ENCODE measurements at regions not wholly inside any gene's neighbourhood (a gene's known extent, or its start where the extent isn't known, plus 50 kb on each side); places are given as distances from the start of the nearest gene placed in this dataset.

DNA sequence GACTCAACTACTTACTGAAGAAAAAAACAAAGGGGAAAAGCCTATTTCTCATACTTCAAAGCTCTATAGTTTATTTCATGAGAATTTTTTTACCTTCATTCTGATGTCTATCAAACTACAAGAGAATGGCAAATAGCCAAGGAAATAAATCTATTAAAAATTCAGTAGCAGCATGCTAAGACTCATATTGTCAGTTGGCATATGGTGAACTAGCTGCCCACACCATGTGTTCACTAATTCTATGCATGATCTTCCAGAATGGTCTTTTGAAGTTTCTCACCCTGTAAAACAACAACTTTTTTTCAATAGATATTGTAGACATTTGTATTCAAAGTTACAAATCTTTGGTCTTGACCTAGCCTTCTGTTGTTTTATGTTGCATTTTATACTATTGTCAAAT is 386.2 kb downstream of the RSL24D1 start:
- TF ChIP-seq, protein P1, sequence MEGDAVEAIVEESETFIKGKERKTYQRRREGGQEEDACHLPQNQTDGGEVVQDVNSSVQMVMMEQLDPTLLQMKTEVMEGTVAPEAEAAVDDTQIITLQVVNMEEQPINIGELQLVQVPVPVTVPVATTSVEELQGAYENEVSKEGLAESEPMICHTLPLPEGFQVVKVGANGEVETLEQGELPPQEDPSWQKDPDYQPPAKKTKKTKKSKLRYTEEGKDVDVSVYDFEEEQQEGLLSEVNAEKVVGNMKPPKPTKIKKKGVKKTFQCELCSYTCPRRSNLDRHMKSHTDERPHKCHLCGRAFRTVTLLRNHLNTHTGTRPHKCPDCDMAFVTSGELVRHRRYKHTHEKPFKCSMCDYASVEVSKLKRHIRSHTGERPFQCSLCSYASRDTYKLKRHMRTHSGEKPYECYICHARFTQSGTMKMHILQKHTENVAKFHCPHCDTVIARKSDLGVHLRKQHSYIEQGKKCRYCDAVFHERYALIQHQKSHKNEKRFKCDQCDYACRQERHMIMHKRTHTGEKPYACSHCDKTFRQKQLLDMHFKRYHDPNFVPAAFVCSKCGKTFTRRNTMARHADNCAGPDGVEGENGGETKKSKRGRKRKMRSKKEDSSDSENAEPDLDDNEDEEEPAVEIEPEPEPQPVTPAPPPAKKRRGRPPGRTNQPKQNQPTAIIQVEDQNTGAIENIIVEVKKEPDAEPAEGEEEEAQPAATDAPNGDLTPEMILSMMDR (conservative IDR thresholded peaks at IDR 0.05; ENCODE audit: low read depth, low read length) = no peak
- H3K4me3 ChIP-seq (ENCODE audit: low read depth, low read length) = no peak overlapping the region
- no peak for DNase-seq (ENCODE audit: low read depth)

DNA sequence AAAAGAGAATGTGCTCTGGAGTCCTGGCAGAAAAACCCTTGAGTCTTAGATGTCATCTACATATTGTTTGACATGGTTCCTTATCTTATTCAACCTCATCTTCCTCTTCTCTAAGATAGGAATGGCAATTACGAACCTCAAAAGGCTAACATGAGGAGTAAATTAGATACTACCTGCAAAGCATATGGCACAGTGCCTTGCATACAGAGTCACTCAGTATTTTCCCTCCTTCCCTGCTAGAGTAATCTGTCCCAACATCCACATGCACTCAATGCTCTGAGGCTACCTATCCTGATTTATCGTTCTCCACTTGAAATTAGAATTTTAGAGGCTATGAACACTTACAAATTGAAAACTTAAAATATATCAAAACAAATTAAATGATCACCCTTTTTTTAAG is 386.7 kb downstream of the RSL24D1 start:
- no peak overlapping the region for H3K4me3 ChIP-seq (ENCODE audit: low read depth, low read length)
- TF ChIP-seq, protein P1 (conservative IDR thresholded peaks at IDR 0.05; ENCODE audit: low read depth, low read length) = no peak
- DNase-seq (ENCODE audit: low read depth) = no peak

DNA sequence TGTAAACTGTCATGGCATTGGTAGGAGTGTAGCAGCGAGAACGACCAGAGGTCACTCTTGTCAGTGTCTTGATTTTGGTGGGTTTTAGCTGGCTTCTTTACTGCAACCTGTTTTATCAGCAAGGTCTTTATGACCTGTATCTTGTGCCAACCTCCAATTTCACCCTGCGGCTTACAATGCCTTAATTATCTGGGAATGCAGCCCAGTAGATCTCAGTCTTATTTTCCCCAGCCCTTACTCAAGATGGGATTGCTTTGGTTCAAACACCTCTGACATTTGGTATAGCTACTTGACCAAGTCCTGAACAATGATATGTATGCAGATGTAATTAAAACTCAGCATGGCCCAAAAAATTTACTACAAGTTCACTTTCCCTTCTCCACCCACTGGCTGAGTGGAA is 388.4 kb downstream of the RSL24D1 start:
- H3K4me3 ChIP-seq (ENCODE audit: low read depth, low read length) = no peak overlapping the region
- TF ChIP-seq, protein P1 (conservative IDR thresholded peaks at IDR 0.05; ENCODE audit: low read depth, low read length) = no peak
- no peak for DNase-seq (ENCODE audit: low read depth)

DNA sequence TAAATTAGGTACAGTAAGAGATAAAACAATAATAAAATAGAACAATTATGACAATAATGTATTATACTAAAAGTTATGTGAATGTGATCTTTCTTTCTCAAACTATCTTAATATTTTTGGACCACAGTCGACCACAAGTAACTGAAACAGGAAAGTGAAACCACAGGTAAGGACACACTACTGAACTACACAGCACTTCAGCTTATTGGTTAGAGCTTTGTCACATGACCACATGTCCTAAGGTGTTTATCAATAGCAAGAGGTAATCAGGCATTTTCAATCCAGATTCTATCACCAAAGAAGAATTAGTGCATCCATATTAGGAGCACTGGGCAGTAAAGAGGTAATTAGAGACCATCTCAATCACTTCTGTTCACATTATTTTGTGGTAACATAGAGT is 392.8 kb downstream of the RSL24D1 start:
- TF ChIP-seq, protein P1 (conservative IDR thresholded peaks at IDR 0.05; ENCODE audit: low read depth, low read length) = no peak
- DNase-seq (ENCODE audit: low read depth) = no peak

DNA sequence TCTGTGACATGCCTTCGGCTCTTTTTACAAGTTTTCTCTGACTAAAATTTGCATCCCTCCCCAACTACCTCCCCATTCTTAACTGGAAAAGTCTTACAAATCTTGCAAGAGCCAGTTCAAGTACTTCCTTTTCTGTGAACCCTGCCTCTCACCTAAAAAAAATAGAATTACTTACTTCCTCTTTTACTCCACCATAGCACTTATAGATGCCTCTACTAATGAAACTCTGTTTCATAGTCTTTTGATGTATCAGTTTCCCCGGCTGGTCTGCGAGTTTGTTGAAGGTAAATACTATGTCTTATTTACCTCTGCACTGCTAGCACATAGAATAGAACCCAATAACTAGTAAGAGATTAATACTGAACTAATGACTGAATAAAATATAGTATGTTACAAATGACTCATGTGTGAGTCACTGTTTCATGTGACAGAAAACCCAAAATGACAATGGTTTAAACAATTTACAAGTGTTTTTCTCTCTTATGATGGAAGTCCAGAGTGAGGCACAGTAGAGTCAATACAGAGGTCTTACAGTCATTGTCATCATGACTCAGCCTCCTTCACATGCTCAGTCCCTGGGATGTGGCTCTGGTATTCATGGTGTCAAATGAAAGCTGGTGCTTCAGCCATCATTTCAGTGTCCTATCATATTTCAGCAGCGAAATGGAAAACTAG is 393.5 kb downstream of the RSL24D1 start:
- no peak overlapping the region for H3K4me3 ChIP-seq (ENCODE audit: low read depth, low read length)
- TF ChIP-seq, protein P1 (conservative IDR thresholded peaks at IDR 0.05; ENCODE audit: low read depth, low read length) = no peak
- DNase-seq (ENCODE audit: low read depth) = no peak

More for the DNA sequence above, 392.8 kb downstream of the RSL24D1 start:
- no peak overlapping the region for H3K4me3 ChIP-seq (ENCODE audit: low read depth, low read length)

DNA sequence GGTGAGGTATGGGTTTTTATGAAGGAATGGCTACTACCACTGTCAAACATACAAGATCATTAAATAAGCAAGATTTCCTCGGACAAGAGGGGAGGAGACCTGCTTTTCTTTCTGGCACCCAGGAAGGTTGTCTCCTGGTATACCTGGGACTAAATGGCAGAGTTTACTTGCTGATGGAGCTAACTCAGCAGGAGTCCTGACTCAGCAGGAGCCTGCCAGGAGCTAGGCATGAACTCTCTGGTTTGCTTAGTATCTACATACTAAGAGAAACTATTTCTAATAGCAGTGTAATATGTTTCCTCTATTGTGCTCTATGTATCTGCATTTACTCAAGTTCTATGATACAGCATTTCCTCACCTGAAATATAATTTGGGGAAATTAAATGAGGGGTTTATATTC is 404.2 kb downstream of the RSL24D1 start:
- no peak for DNase-seq (ENCODE audit: low read depth)
- H3K4me3 ChIP-seq (ENCODE audit: low read depth, low read length) = no peak overlapping the region
- TF ChIP-seq, protein P1 (conservative IDR thresholded peaks at IDR 0.05; ENCODE audit: low read depth, low read length) = no peak

DNA sequence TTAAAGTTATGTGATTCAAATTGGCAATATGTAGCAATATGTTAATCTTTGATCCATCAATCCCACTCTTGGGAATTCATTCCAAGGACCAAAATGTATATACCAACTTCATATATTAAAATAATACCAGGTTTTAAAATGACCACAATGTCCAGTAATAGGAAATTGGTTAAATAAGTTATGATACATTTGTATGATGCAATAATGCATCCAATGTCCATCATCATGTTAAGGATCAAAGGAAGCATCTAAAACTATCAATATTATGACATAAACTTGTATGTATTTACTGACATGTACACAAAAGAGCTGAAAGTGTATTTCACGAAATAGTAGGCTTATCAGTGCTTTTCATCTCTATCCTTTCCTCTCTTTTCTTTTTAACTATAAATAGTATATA is 406.0 kb downstream of the RSL24D1 start:
- DNase-seq (ENCODE audit: low read depth) = no peak
- TF ChIP-seq, protein P1 (conservative IDR thresholded peaks at IDR 0.05; ENCODE audit: low read depth, low read length) = no peak
- no peak overlapping the region for H3K4me3 ChIP-seq (ENCODE audit: low read depth, low read length)

Data from choroid plexus epithelial cell (primary cell).